Hepatocyte (in vitro differentiated cells): ENCODE measurements at regions not wholly inside any gene's neighbourhood (a gene's known extent, or its start where the extent isn't known, plus 50 kb on each side); places are given as distances from the start of the nearest gene placed in this dataset.

Experiments
- EZH2 ChIP-seq: fragments of 200-600 bp; sonication (generic); IDR thresholded peaks from 2 replicates; pipeline ENCODE4 v1.6.1; 2016; ENCODE audit warnings: antibody characterized with exemption, mild to moderate bottlenecking, borderline replicate concordance
- EZH2phosphoT487 ChIP-seq: fragments of 200-600 bp; sonication (generic); IDR thresholded peaks from one replicate; pipeline ENCODE4 v1.6.1; 2018; ENCODE audit warnings: antibody characterized with exemption, mild to moderate bottlenecking, low read depth, moderate library complexity; ENCODE audit not compliant: unreplicated experiment, severe bottlenecking
- TF ChIP-seq, protein P1 (sequence below): fragments of 200-600 bp; sonication (generic); IDR thresholded peaks from 2 replicates; pipeline ENCODE4 v1.5.1; 2016; ENCODE audit warnings: antibody characterized with exemption, mild to moderate bottlenecking; ENCODE audit not compliant: poor library complexity

DNA sequence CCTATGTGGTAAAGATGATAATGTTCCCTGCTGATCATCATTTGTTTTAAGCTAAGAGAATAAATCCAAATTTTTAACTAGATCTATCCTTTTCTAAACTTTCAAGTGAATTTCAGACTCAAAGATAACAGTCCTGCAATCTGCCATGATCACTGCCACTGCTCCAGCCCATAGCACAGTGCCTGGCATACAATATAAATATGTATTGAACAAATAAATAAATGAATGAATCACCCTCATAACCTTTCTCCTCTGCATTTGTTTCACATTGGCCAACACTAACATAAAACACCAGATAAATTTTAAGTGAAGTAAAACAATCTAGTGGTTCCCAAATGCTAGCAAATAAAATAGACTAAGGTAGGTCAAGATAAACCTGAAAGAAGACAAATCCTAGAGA lies 439.0 kb downstream of the GPM6A start:
- TF ChIP-seq, protein P1, sequence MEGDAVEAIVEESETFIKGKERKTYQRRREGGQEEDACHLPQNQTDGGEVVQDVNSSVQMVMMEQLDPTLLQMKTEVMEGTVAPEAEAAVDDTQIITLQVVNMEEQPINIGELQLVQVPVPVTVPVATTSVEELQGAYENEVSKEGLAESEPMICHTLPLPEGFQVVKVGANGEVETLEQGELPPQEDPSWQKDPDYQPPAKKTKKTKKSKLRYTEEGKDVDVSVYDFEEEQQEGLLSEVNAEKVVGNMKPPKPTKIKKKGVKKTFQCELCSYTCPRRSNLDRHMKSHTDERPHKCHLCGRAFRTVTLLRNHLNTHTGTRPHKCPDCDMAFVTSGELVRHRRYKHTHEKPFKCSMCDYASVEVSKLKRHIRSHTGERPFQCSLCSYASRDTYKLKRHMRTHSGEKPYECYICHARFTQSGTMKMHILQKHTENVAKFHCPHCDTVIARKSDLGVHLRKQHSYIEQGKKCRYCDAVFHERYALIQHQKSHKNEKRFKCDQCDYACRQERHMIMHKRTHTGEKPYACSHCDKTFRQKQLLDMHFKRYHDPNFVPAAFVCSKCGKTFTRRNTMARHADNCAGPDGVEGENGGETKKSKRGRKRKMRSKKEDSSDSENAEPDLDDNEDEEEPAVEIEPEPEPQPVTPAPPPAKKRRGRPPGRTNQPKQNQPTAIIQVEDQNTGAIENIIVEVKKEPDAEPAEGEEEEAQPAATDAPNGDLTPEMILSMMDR, result no peak
- TF ChIP-seq EZH2, result no peak
- no peak for TF ChIP-seq EZH2phosphoT487
